ENCODE measurements at regions not wholly inside any gene's neighbourhood (a gene's known extent, or its start where the extent isn't known, plus 50 kb on each side); places are given as distances from the start of the nearest gene placed in this dataset.
A peak's percentile ranks its signal among the peaks of the same experiment; 100 is the strongest.

- H2BK5ac ChIP-seq (ENCODE audit: low read length), result no peak overlapping the region
- no peak overlapping the region for H2BK120ac ChIP-seq (ENCODE audit: low read depth, low read length)
- H3K27me3 ChIP-seq (ENCODE audit: insufficient read depth, low read length, poor library complexity), result no peaks in the 10 kb centered on the region
- no peak for DNase-seq
- no peaks in the 10 kb centered on the region for H3K79me1 ChIP-seq (ENCODE audit: low read length)
- H3K9ac ChIP-seq (ENCODE audit: low read length), result no peak overlapping the region
- H3K23ac ChIP-seq (ENCODE audit: low read length), result no peak overlapping the region
- H3K4ac ChIP-seq (ENCODE audit: low read depth, low read length), result no peak overlapping the region
- H3K27ac ChIP-seq (ENCODE audit: low read depth, low read length), result no peak overlapping the region
- no peak overlapping the region for H2AK5ac ChIP-seq (ENCODE audit: low read length)
- H3K79me2 ChIP-seq (ENCODE audit: control insufficient read depth, insufficient read depth, low read length), result no peaks in the 10 kb centered on the region
- WGBS (ENCODE audit: extremely low coverage, insufficient coverage, low lambda C conversion rate), result no CpG with 5 or more reads among the region's 11 CpGs
- H3K4me3 ChIP-seq (ENCODE audit: low read length), result no peak overlapping the region
- H3K4me1 ChIP-seq (ENCODE audit: control insufficient read depth, low read depth, low read length), result no peaks in the 10 kb centered on the region
- H4K8ac ChIP-seq (ENCODE audit: low read depth, low read length), result no peak overlapping the region
- H4K5ac ChIP-seq (ENCODE audit: low read length), result no peak overlapping the region
- no peaks in the 10 kb centered on the region for H3K36me3 ChIP-seq (ENCODE audit: control insufficient read depth, insufficient read depth, low read length)
- H3K56ac ChIP-seq (ENCODE audit: low read length), result no peak overlapping the region
- no peak overlapping the region for H3K18ac ChIP-seq (ENCODE audit: low read length)
- H2BK15ac ChIP-seq (replicated peaks; ENCODE audit: low read depth), result no peak overlapping the region
- H3K4me2 ChIP-seq (ENCODE audit: low read length), result no peak overlapping the region
Measured at GRCh38 chr10:131475043-131475442, 163.5 kb upstream of the TCERG1L start.

GRCh38 chr10:131475803-131476202 lies 164.3 kb upstream of the TCERG1L start:
- no peak overlapping the region for H3K23ac ChIP-seq (ENCODE audit: low read length)
- H4K5ac ChIP-seq (ENCODE audit: low read length), result no peak overlapping the region

GRCh38 chr10:131477457-131478121 lies 166.1 kb upstream of the TCERG1L start:
- WGBS (ENCODE audit: extremely low coverage, insufficient coverage, low lambda C conversion rate), result no CpG with 5 or more reads among the region's 15 CpGs
- H4K5ac ChIP-seq (ENCODE audit: low read length), result no peak overlapping the region
- H3K4me1 ChIP-seq (ENCODE audit: control insufficient read depth, low read depth, low read length), result no peaks in the 10 kb centered on the region
- DNase-seq, result peak; percentile 71
- no peak overlapping the region for H3K4me3 ChIP-seq (ENCODE audit: low read length)
- no peaks in the 10 kb centered on the region for H3K27me3 ChIP-seq (ENCODE audit: insufficient read depth, low read length, poor library complexity)
- no peak overlapping the region for H2AK5ac ChIP-seq (ENCODE audit: low read length)
- H3K27ac ChIP-seq (ENCODE audit: low read depth, low read length), result no peak overlapping the region
- H4K8ac ChIP-seq (ENCODE audit: low read depth, low read length), result no peak overlapping the region
- H3K79me1 ChIP-seq (ENCODE audit: low read length), result no peaks in the 10 kb centered on the region
- H3K4me2 ChIP-seq (ENCODE audit: low read length), result no peak overlapping the region
- H3K79me2 ChIP-seq (ENCODE audit: control insufficient read depth, insufficient read depth, low read length), result no peaks in the 10 kb centered on the region
- H2BK120ac ChIP-seq (ENCODE audit: low read depth, low read length), result no peak overlapping the region
- no peak overlapping the region for H3K9ac ChIP-seq (ENCODE audit: low read length)
- H3K18ac ChIP-seq (ENCODE audit: low read length), result no peak overlapping the region
- H3K36me3 ChIP-seq (ENCODE audit: control insufficient read depth, insufficient read depth, low read length), result no peaks in the 10 kb centered on the region
- H3K23ac ChIP-seq (ENCODE audit: low read length), result no peak overlapping the region
- H2BK15ac ChIP-seq (replicated peaks; ENCODE audit: low read depth), result no peak overlapping the region
- H3K56ac ChIP-seq (ENCODE audit: low read length), result no peak overlapping the region
- H2BK5ac ChIP-seq (ENCODE audit: low read length), result no peak overlapping the region
- no peak overlapping the region for H3K4ac ChIP-seq (ENCODE audit: low read depth, low read length)

More at GRCh38 chr10:131475803-131476202, 164.3 kb upstream of the TCERG1L start:
- H3K36me3 ChIP-seq (ENCODE audit: control insufficient read depth, insufficient read depth, low read length), result no peaks in the 10 kb centered on the region
- H3K79me2 ChIP-seq (ENCODE audit: control insufficient read depth, insufficient read depth, low read length), result no peaks in the 10 kb centered on the region
- no peak overlapping the region for H2BK5ac ChIP-seq (ENCODE audit: low read length)
- no peak overlapping the region for H4K8ac ChIP-seq (ENCODE audit: low read depth, low read length)
- WGBS (ENCODE audit: extremely low coverage, insufficient coverage, low lambda C conversion rate), result no CpG with 5 or more reads among the region's 16 CpGs
- H2BK120ac ChIP-seq (ENCODE audit: low read depth, low read length), result no peak overlapping the region
- H3K4ac ChIP-seq (ENCODE audit: low read depth, low read length), result no peak overlapping the region
- no peak overlapping the region for H3K4me2 ChIP-seq (ENCODE audit: low read length)
- no peak overlapping the region for H2BK15ac ChIP-seq (replicated peaks; ENCODE audit: low read depth)
- DNase-seq, result no peak
- no peak overlapping the region for H3K18ac ChIP-seq (ENCODE audit: low read length)
- no peak overlapping the region for H2AK5ac ChIP-seq (ENCODE audit: low read length)
- no peak overlapping the region for H3K9ac ChIP-seq (ENCODE audit: low read length)
- no peaks in the 10 kb centered on the region for H3K27me3 ChIP-seq (ENCODE audit: insufficient read depth, low read length, poor library complexity)
- H3K4me3 ChIP-seq (ENCODE audit: low read length), result no peak overlapping the region
- no peak overlapping the region for H3K56ac ChIP-seq (ENCODE audit: low read length)
- H3K27ac ChIP-seq (ENCODE audit: low read depth, low read length), result no peak overlapping the region
- H3K4me1 ChIP-seq (ENCODE audit: control insufficient read depth, low read depth, low read length), result no peaks in the 10 kb centered on the region
- no peaks in the 10 kb centered on the region for H3K79me1 ChIP-seq (ENCODE audit: low read length)

DNA sequence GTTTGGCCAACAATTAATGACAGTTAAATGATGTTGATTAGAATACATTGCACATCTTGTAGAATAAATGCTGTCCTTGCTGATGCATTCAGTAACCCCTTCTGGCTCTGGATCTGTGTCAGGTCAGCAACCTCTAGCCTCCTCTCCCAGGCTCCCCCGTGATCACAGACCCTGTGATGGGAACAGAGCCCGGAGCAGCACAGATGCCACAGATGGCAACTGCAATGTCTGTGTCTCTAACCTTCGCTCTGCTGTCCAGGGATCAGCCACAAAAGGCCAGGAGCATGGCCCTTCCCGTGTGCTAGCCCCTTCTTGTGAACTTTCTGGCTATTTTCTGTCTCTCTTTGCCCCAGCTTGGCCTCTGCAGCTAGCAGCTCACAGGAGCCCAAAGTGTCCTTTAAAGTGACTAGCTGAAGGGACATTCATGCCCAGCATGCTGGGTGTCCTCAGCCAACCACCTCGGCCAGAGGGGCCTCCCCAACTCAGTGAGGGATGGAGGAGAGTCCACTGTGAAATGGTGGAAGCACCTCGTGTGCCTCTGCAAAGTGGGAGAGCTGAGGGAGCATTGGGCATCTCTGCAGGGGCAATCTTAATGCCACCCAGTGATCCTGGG lies 167.0 kb upstream of the TCERG1L start:
- H2BK5ac ChIP-seq (ENCODE audit: low read length), result no peak overlapping the region
- no CpG with 5 or more reads among the region's 6 CpGs for WGBS (ENCODE audit: extremely low coverage, insufficient coverage, low lambda C conversion rate)
- no peaks in the 10 kb centered on the region for H3K79me1 ChIP-seq (ENCODE audit: low read length)
- no peak overlapping the region for H3K4me3 ChIP-seq (ENCODE audit: low read length)
- H3K79me2 ChIP-seq (ENCODE audit: control insufficient read depth, insufficient read depth, low read length), result no peaks in the 10 kb centered on the region
- H3K36me3 ChIP-seq (ENCODE audit: control insufficient read depth, insufficient read depth, low read length), result no peaks in the 10 kb centered on the region
- no peak overlapping the region for H3K4me2 ChIP-seq (ENCODE audit: low read length)
- H3K4ac ChIP-seq (ENCODE audit: low read depth, low read length), result no peak overlapping the region
- H3K56ac ChIP-seq (ENCODE audit: low read length), result no peak overlapping the region
- no peak overlapping the region for H3K9ac ChIP-seq (ENCODE audit: low read length)
- H2BK120ac ChIP-seq (ENCODE audit: low read depth, low read length), result no peak overlapping the region
- H2BK15ac ChIP-seq (replicated peaks; ENCODE audit: low read depth), result no peak overlapping the region
- H3K23ac ChIP-seq (ENCODE audit: low read length), result no peak overlapping the region
- H3K4me1 ChIP-seq (ENCODE audit: control insufficient read depth, low read depth, low read length), result no peaks in the 10 kb centered on the region
- H3K27me3 ChIP-seq (ENCODE audit: insufficient read depth, low read length, poor library complexity), result no peaks in the 10 kb centered on the region
- no peak overlapping the region for H3K27ac ChIP-seq (ENCODE audit: low read depth, low read length)
- H3K18ac ChIP-seq (ENCODE audit: low read length), result no peak overlapping the region
- no peak overlapping the region for H4K5ac ChIP-seq (ENCODE audit: low read length)
- H2AK5ac ChIP-seq (ENCODE audit: low read length), result no peak overlapping the region
- H4K8ac ChIP-seq (ENCODE audit: low read depth, low read length), result no peak overlapping the region
- DNase-seq, result no peak

DNA sequence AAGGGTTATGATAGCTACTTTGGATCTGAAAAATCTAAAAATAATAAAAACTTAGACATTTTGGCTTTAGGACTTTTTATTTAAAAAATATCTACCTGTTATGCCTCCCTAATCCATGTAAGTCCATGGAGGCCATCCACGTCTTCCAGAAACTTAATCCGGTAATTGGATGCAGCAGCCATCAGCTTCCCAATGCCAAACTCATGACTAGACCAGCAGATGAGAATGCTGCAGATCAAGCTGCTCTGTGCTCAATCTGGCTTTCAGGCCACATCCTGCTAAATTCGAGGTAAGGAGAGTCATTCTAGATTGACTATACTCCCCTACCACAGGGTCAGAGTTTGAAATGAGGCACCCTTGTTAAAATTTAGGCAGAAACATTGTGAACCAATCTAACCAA lies 168.5 kb upstream of the TCERG1L start:
- Histone ChIP-seq H3K4ac (ENCODE audit: low read depth, low read length) (no peak overlapping the region), H4K8ac (ENCODE audit: low read depth, low read length) (no peak overlapping the region), H3K9ac (ENCODE audit: low read length) (no peak overlapping the region), H4K5ac (ENCODE audit: low read length) (no peak overlapping the region), H3K27me3 (ENCODE audit: insufficient read depth, low read length, poor library complexity) (no peaks in the 10 kb centered on the region), H3K79me1 (ENCODE audit: low read length) (no peaks in the 10 kb centered on the region), H3K79me2 (ENCODE audit: control insufficient read depth, insufficient read depth, low read length) (no peaks in the 10 kb centered on the region), H3K23ac (ENCODE audit: low read length) (no peak overlapping the region), H3K56ac (ENCODE audit: low read length) (no peak overlapping the region), H3K36me3 (ENCODE audit: control insufficient read depth, insufficient read depth, low read length) (no peaks in the 10 kb centered on the region), H3K4me2 (ENCODE audit: low read length) (no peak overlapping the region), H3K4me1 (ENCODE audit: control insufficient read depth, low read depth, low read length) (no peaks in the 10 kb centered on the region), H2BK15ac (replicated peaks; ENCODE audit: low read depth) (no peak overlapping the region), H2AK5ac (ENCODE audit: low read length) (no peak overlapping the region), H3K4me3 (ENCODE audit: low read length) (no peak overlapping the region), H3K27ac (ENCODE audit: low read depth, low read length) (no peak overlapping the region), H2BK120ac (ENCODE audit: low read depth, low read length) (no peak overlapping the region), H3K18ac (ENCODE audit: low read length) (no peak overlapping the region), H2BK5ac (ENCODE audit: low read length) (no peak overlapping the region)
- WGBS (ENCODE audit: extremely low coverage, insufficient coverage, low lambda C conversion rate), result no CpG with 5 or more reads among the region's 3 CpGs
- DNase-seq, result no peak

DNA sequence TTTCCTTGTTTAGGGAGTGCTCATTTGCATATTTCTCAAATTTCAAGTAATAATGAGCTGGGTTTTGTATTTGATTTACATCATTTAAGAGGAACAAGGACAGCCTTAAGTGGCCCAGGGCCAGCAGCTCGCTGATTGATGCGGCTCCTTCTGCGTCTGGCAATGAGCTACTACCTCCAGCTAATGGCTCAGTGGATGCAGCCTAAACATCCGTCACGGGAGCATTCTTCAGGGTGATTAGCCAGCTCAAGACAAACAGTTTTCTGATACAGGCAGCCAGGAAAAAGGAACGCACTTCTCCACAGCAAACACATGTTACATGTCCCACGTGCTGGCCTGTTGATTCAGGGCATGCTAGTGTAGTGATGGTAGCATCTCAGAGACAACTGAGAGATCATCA lies 169.3 kb upstream of the TCERG1L start:
- H4K5ac ChIP-seq (ENCODE audit: low read length), result no peak overlapping the region
- no peak overlapping the region for H2AK5ac ChIP-seq (ENCODE audit: low read length)
- H3K9ac ChIP-seq (ENCODE audit: low read length), result no peak overlapping the region
- H4K8ac ChIP-seq (ENCODE audit: low read depth, low read length), result no peak overlapping the region
- H3K27me3 ChIP-seq (ENCODE audit: insufficient read depth, low read length, poor library complexity), result no peaks in the 10 kb centered on the region
- no peak overlapping the region for H3K23ac ChIP-seq (ENCODE audit: low read length)
- no peak overlapping the region for H2BK5ac ChIP-seq (ENCODE audit: low read length)
- DNase-seq, result no peak
- H3K18ac ChIP-seq (ENCODE audit: low read length), result no peak overlapping the region
- no peaks in the 10 kb centered on the region for H3K36me3 ChIP-seq (ENCODE audit: control insufficient read depth, insufficient read depth, low read length)
- H3K4me2 ChIP-seq (ENCODE audit: low read length), result no peak overlapping the region
- no peak overlapping the region for H3K27ac ChIP-seq (ENCODE audit: low read depth, low read length)
- no peak overlapping the region for H3K56ac ChIP-seq (ENCODE audit: low read length)
- WGBS (ENCODE audit: extremely low coverage, insufficient coverage, low lambda C conversion rate), result no CpG with 5 or more reads among the region's 7 CpGs
- H3K79me2 ChIP-seq (ENCODE audit: control insufficient read depth, insufficient read depth, low read length), result no peaks in the 10 kb centered on the region
- no peak overlapping the region for H3K4me3 ChIP-seq (ENCODE audit: low read length)
- H2BK15ac ChIP-seq (replicated peaks; ENCODE audit: low read depth), result no peak overlapping the region
- H3K79me1 ChIP-seq (ENCODE audit: low read length), result no peaks in the 10 kb centered on the region
- H3K4me1 ChIP-seq (ENCODE audit: control insufficient read depth, low read depth, low read length), result no peaks in the 10 kb centered on the region
- H3K4ac ChIP-seq (ENCODE audit: low read depth, low read length), result no peak overlapping the region
- no peak overlapping the region for H2BK120ac ChIP-seq (ENCODE audit: low read depth, low read length)
